Tibial artery (tissue), 4 donors: ENCODE measurements at regions not wholly inside any gene's neighbourhood (a gene's known extent, or its start where the extent isn't known, plus 50 kb on each side); places are given as distances from the start of the nearest gene placed in this dataset.
A peak's percentile ranks its signal among the peaks of the same experiment; 100 is the strongest.

ENCODE experiments used
- DNase-seq, 2 donors: peaks; one replicate each; pipeline ENCODE4 v3.0.0-alpha.2; 2019
- H3K27ac ChIP-seq, 2 donors: fragments of 200-600 bp; sonication (generic) in 1 of 2; 1 replicate in 1 of 2; 2 replicates in 1 of 2; pipeline ENCODE4 v1.5.1; 2018 to 2019; ENCODE audit warnings: mild to moderate bottlenecking in 1 of 2
- H3K27me3 ChIP-seq, 2 donors: fragments of 200-600 bp; sonication (generic) in 1 of 2; one replicate each; pipeline versions ENCODE4 v1.5.1 to v1.6.0; 2016 to 2019
- H3K36me3 ChIP-seq, 3 donors: fragments of 200-600 bp; sonication (generic) in 2 of 3; one replicate each; pipeline ENCODE4 v1.5.1; 2016 to 2019; ENCODE audit warnings: mild to moderate bottlenecking in 2 of 3
- H3K4me1 ChIP-seq, 4 donors: fragments of 200-600 bp; sonication (generic) in 2 of 4; 1 replicate in 3 of 4; 2 replicates in 1 of 4; pipeline ENCODE4 v1.5.1; 2016 to 2019
- H3K4me3 ChIP-seq, 2 donors: fragments of 200-600 bp; sonication (generic) in 1 of 2; 1 replicate in 1 of 2; 2 replicates in 1 of 2; pipeline ENCODE4 v1.5.1; 2018 to 2019; ENCODE audit warnings: mild to moderate bottlenecking in 2 of 2
- H3K9me3 ChIP-seq, 3 donors: fragments of 200-600 bp; sonication (generic) in 1 of 3; one replicate each; pipeline ENCODE4 v1.5.1; 2016 to 2019
- intact Hi-C: fragments of 100-400 bp; cut with DNase I; formaldehyde crosslinking; loops from one replicate; pipeline ENCODE4 v1.15.0; 2023; ENCODE audit warnings: low total_unique reads
- TF ChIP-seq, protein P1 (sequence below), 2 experiments: fragments of 200-600 bp in 1 of 2; fragments of 450-650 bp in 1 of 2; IDR thresholded peaks; one replicate each; pipeline ENCODE4 v1.5.1; 2017 to 2019; ENCODE audit warnings: antibody characterized with exemption in 2 of 2, mild to moderate bottlenecking in 1 of 2, moderate library complexity in 1 of 2

DNA sequence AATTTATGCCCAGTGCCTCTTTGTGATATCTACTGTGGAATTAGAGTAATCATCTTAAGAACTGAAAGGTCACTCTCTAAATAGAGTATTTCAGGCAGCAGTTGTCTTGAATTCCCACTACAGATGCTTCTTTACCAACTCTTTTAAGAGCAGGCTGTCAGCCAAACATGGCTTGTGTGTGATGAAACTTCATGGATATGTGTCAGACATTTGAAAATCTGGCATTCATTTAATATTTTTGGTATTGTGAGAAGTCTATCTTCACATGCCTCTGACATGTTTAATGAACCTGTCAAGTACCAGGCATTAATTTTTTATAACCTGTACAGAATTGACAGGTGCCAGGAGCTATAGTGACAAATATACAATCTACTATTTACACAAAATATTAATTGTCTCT is 318.6 kb downstream of the CDH9 start:
- H3K27ac ChIP-seq = no peak overlapping the region
- H3K36me3 ChIP-seq = no peaks in the 10 kb centered on the region
- DNase-seq = no peak
- no peaks in the 10 kb centered on the region for H3K27me3 ChIP-seq
- H3K4me3 ChIP-seq = no peak overlapping the region
- intact Hi-C loops = no loop called here
- H3K4me1 ChIP-seq = no peaks in the 10 kb centered on the region
- no peaks in the 10 kb centered on the region for H3K9me3 ChIP-seq
- TF ChIP-seq, protein P1, sequence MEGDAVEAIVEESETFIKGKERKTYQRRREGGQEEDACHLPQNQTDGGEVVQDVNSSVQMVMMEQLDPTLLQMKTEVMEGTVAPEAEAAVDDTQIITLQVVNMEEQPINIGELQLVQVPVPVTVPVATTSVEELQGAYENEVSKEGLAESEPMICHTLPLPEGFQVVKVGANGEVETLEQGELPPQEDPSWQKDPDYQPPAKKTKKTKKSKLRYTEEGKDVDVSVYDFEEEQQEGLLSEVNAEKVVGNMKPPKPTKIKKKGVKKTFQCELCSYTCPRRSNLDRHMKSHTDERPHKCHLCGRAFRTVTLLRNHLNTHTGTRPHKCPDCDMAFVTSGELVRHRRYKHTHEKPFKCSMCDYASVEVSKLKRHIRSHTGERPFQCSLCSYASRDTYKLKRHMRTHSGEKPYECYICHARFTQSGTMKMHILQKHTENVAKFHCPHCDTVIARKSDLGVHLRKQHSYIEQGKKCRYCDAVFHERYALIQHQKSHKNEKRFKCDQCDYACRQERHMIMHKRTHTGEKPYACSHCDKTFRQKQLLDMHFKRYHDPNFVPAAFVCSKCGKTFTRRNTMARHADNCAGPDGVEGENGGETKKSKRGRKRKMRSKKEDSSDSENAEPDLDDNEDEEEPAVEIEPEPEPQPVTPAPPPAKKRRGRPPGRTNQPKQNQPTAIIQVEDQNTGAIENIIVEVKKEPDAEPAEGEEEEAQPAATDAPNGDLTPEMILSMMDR (IDR thresholded peaks at IDR 0.05) = no peak

DNA sequence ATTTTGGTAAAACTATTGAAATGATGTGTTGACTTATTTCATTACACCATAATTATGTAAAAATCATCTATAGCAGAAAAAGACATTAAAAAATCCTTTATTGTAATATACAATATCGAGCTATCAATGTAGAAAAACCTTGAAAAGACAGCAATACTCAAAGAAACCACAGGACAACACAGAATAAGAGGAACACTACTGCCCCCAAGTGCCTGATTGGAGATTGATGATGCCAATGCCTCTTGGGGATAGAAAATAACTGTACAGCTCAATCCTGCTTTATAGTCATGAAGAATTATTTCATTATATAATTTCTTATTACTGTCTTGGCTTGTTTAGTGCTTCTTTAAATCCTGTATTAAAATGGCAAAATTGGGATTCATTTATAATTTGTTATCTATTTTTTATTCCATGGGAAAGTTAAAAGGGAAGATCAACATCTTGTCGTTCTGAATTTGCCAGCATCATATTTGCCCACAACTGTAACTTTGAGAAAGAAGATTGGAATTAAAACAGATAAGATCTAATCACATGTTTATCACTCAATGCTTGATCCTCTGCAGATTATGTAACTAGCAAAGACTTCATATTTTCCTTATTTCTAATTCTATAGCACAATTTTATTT is 337.5 kb downstream of the CDH9 start:
- H3K9me3 ChIP-seq = no peaks in the 10 kb centered on the region
- no peak for DNase-seq
- TF ChIP-seq, protein P1 (IDR thresholded peaks at IDR 0.05) = peak in 1 of 2 experiments; percentile 4
- H3K27me3 ChIP-seq = no peaks in the 10 kb centered on the region
- H3K4me3 ChIP-seq = no peak overlapping the region
- no peak overlapping the region for H3K27ac ChIP-seq
- intact Hi-C loops = no loop called here
- H3K4me1 ChIP-seq = no peaks in the 10 kb centered on the region
- no peaks in the 10 kb centered on the region for H3K36me3 ChIP-seq

DNA sequence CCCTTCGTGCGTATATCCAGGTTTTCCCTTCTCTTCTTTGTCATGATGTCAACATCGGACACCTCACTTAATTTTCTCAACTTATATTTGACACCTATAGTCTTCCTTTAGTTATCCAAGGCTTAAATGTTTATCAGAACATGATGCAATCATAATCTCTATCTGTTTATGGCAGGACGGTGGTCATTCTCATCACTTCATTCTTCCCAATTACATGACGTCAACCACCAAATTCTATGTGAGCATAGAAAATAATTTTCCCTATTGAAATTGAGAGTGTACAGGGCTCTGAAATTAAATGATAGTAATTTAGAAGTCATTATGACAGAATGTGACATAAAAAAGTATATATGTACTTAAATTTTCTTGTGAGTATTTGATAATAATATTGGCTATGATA is 345.4 kb downstream of the CDH9 start:
- no peak for DNase-seq
- Histone ChIP-seq H3K9me3 (no peaks in the 10 kb centered on the region), H3K27ac (no peak overlapping the region), H3K27me3 (no peaks in the 10 kb centered on the region), H3K36me3 (no peaks in the 10 kb centered on the region), H3K4me3 (no peak overlapping the region), H3K4me1 (no peaks in the 10 kb centered on the region)
- TF ChIP-seq, protein P1 (IDR thresholded peaks at IDR 0.05) = no peak
- intact Hi-C loops = no loop called here

DNA sequence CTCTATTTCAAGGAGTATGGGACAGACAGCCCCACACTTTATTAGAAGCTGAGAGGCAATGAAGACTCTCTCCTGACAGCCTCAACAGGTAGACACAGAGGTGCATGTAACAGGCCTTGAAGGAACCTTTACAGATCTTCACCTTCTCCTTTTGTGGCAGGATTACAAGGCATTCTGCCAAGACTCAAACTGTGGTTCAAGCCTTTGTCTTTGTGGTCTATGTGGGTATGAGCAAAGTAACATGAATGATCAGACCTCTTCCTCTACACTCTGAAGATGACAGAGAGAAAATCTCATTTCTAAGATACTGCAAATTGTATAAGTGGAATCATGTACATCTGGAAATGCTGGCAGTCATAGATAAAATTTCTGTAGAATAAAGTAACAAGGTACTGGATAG is 346.9 kb downstream of the CDH9 start:
- DNase-seq = no peak
- Histone ChIP-seq H3K27me3 (no peaks in the 10 kb centered on the region), H3K4me1 (no peaks in the 10 kb centered on the region), H3K9me3 (no peaks in the 10 kb centered on the region), H3K4me3 (no peak overlapping the region), H3K27ac (no peak overlapping the region), H3K36me3 (no peaks in the 10 kb centered on the region)
- TF ChIP-seq, protein P1 (IDR thresholded peaks at IDR 0.05) = no peak
- intact Hi-C loops = no loop called here

DNA sequence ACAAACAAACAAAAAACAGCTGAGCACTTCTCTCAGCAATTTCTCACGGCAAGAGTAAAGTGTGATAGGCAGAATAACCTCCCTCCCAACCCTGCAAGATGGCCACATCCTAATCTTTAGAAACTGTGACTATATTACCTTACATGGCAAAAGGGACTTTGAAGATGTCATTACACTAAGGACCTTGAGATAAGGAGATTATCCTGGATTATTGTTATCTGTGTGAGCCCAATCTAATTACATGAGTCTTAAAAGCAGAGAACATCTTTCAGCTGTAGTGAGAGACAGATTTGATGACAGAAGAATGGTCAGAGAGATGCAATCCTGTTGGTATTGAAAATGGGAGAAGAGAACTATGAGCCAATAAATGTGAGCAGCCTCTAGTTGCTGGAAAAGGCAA is 347.9 kb downstream of the CDH9 start:
- no peaks in the 10 kb centered on the region for H3K36me3 ChIP-seq
- DNase-seq = no peak
- no peaks in the 10 kb centered on the region for H3K9me3 ChIP-seq
- intact Hi-C loops = no loop called here
- H3K4me1 ChIP-seq = no peaks in the 10 kb centered on the region
- H3K4me3 ChIP-seq = no peak overlapping the region
- TF ChIP-seq, protein P1 (IDR thresholded peaks at IDR 0.05) = no peak
- H3K27me3 ChIP-seq = no peaks in the 10 kb centered on the region
- no peak overlapping the region for H3K27ac ChIP-seq

DNA sequence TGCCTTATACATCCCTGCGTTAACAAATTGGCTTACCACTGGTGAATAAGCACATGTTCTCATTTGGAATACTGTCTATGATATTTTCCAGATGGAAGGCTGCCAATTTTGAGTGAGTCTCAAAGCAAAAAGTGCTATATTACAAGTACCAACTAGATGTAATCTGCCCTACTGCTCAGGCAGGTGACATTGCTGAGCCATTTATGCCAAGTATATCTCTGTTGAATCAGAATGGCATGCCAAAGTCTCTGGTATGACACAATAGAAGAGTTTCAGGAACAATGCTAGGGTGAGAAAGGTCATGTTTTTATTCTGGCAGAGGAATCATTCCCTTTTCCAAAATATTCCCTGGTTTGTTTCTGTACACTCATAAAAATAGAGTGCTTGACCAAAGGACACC is 356.5 kb downstream of the CDH9 start:
- Histone ChIP-seq H3K4me1 (no peaks in the 10 kb centered on the region), H3K36me3 (no peaks in the 10 kb centered on the region), H3K4me3 (no peak overlapping the region), H3K27me3 (no peaks in the 10 kb centered on the region), H3K27ac (no peak overlapping the region), H3K9me3 (no peaks in the 10 kb centered on the region)
- TF ChIP-seq, protein P1 (IDR thresholded peaks at IDR 0.05) = no peak
- intact Hi-C loops = no loop called here
- no peak for DNase-seq
